ENCODE measurements at regions not wholly inside any gene's neighbourhood (a gene's known extent, or its start where the extent isn't known, plus 50 kb on each side); places are given as distances from the start of the nearest gene placed in this dataset.

DNA sequence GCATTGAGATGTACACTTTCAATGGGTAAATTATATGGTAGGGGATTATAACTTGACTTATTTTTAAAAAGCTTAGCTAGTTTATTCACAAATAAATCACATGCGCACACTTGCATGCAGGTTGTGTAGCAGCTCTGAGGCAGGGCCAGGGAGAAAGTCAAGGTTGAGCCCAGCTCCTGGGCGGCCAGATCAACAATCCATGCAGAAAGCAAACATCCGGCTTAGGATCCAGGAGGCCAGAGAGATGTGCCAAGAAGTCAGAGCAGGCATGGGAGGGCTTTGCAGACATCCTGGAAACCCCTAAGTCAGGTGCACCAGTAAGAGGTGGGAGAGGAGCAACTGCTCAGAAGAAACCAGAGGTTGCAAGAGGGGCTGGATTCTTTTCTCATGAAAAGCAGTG lies 186.5 kb downstream of the AXIN2 start:
- H3K4me3 ChIP-seq = no peak overlapping the region
- no peaks in the 10 kb centered on the region for H3K9me3 ChIP-seq
- no peak for TF ChIP-seq CTCF (IDR thresholded peaks at IDR 0.05)
- TF ChIP-seq POLR2A (IDR thresholded peaks at IDR 0.05) = no peak
- H3K27me3 ChIP-seq = no peaks in the 10 kb centered on the region
- no peak for DNase-seq
- no peaks in the 10 kb centered on the region for H3K4me1 ChIP-seq
- H3K27ac ChIP-seq = no peak overlapping the region
- no peaks in the 10 kb centered on the region for H3K36me3 ChIP-seq
- intact Hi-C loops (cut with DNase I; ENCODE audit: low total_unique reads) = no loop called here

- Histone ChIP-seq H3K4me1 (no peaks in the 10 kb centered on the region), H3K27ac (no peak overlapping the region), H3K9me3 (no peaks in the 10 kb centered on the region), H3K4me3 (no peak overlapping the region), H3K27me3 (no peaks in the 10 kb centered on the region), H3K36me3 (no peaks in the 10 kb centered on the region)
- TF ChIP-seq CTCF (IDR thresholded peaks at IDR 0.05) = no peak
- no peak for DNase-seq
- intact Hi-C loops (cut with DNase I; ENCODE audit: low total_unique reads) = no loop called here
Observed at GRCh38 chr17:65371702-65372101, 189.7 kb downstream of the AXIN2 start.

DNA sequence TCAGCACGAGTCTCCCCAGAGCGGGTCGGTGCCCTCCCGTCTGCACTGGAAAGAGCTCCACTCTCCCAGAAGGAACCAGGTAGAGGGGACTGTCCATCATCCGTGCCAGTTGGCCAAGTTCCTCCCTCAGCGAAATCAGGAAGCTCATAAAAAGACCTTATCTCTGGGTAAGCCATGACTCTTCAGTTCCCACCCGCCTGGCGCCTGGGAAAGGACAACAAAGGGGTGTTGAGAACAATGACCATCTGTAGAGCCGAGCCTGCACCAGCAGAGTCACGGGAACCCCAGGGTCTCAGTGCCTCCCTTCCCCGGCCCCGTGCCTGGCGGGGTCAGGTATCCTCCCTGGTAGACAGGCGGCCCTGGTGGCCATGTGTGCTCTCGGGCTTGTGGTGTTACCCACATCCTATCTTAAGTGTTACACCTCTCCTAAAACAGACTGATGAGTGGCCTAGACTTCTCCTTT lies 190.7 kb downstream of the AXIN2 start:
- Histone ChIP-seq H3K27me3 (no peaks in the 10 kb centered on the region), H3K9me3 (no peaks in the 10 kb centered on the region), H3K4me3 (no peak overlapping the region), H3K27ac (no peak overlapping the region), H3K4me1 (no peaks in the 10 kb centered on the region), H3K36me3 (no peaks in the 10 kb centered on the region)
- no peak for DNase-seq
- intact Hi-C loops (cut with DNase I; ENCODE audit: low total_unique reads) = no loop called here
- TF ChIP-seq CTCF (IDR thresholded peaks at IDR 0.05) = no peak
- no peak for TF ChIP-seq POLR2A (IDR thresholded peaks at IDR 0.05)

- intact Hi-C loops (cut with DNase I; ENCODE audit: low total_unique reads) = no loop called here
- DNase-seq = no peak
- Histone ChIP-seq H3K36me3 (no peaks in the 10 kb centered on the region), H3K9me3 (no peaks in the 10 kb centered on the region), H3K4me1 (no peaks in the 10 kb centered on the region), H3K4me3 (no peak overlapping the region), H3K27me3 (no peaks in the 10 kb centered on the region), H3K27ac (no peak overlapping the region)
- TF ChIP-seq CTCF (IDR thresholded peaks at IDR 0.05) = no peak
- TF ChIP-seq POLR2A (IDR thresholded peaks at IDR 0.05) = no peak
Observed at GRCh38 chr17:65368341-65368740, 193.1 kb downstream of the AXIN2 start.

DNA sequence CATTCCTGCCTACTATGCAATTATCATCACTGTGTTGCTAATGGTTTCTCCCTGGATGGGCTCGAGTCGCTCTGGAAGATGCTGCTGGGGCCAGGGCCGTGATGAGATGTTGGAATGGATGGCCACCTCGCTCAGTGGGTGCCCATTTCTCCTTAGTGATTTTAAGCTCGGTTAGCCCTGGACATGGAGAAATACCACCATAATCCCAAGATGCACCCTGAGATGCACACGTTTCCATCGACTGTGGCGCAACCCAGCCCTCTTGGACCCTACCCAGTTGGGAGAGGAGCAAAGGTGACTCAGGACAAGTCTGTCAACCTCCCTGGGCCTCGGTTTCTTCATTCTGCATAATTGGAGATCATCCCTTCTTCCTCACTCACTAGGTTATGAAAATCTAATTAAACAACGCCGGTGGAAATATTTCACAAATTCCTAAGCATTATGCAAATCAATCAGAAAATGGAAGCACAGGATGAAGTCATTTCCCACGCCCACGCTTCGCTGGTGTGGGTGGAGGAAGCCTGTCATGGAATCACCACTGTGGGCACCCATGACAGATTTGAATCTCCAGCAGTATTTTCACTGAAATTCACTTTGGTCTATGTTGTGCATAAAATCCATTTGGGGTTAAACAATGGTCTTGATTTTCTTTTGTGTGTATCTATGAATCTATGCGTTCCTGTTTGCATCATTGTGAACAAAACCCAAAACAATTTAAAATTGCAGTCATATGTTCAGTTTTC lies 195.2 kb downstream of the AXIN2 start:
- no peak overlapping the region for H3K4me3 ChIP-seq
- H3K4me1 ChIP-seq = no peaks in the 10 kb centered on the region
- no peak for DNase-seq
- intact Hi-C loops (cut with DNase I; ENCODE audit: low total_unique reads) = no loop called here
- TF ChIP-seq CTCF (IDR thresholded peaks at IDR 0.05) (no peak), POLR2A (IDR thresholded peaks at IDR 0.05) (no peak)
- no peak overlapping the region for H3K27ac ChIP-seq
- no peaks in the 10 kb centered on the region for H3K9me3 ChIP-seq
- no peaks in the 10 kb centered on the region for H3K36me3 ChIP-seq
- H3K27me3 ChIP-seq = no peaks in the 10 kb centered on the region
